HG03457 (cell line): ENCODE measurements at regions not wholly inside any gene's neighbourhood (a gene's known extent, or its start where the extent isn't known, plus 50 kb on each side); places are given as distances from the start of the nearest gene placed in this dataset.
"Not testable (repeated sequence)": the region's sequence is repeated elsewhere in the genome, so short reads cannot be mapped to it uniquely, and the experiment has no call there.

Experiments used
- ATAC-seq: cut with Tn5 transposase; IDR thresholded peaks from one replicate; pipeline ENCODE4 v1.9.1; 2021; ENCODE audit warnings: moderate number of reproducible peaks; ENCODE audit not compliant: unreplicated experiment

- no peak for ATAC-seq
These were observed 1086.9 kb upstream of the TMPRSS15 start for GRCh38 chr21:19490481-19490880.

- ATAC-seq: not testable (repeated sequence)
These were observed 1090.1 kb upstream of the TMPRSS15 start for GRCh38 chr21:19493437-19494241.

GRCh38 chr21:19501115-19501514 lies 1097.5 kb upstream of the TMPRSS15 start:
- ATAC-seq: no peak

GRCh38 chr21:19507682-19508260 lies 1104.2 kb upstream of the TMPRSS15 start:
- no peak for ATAC-seq

- no peak for ATAC-seq
These were observed 1104.9 kb upstream of the TMPRSS15 start for GRCh38 chr21:19508442-19508841.

- no peak for ATAC-seq
These were observed 1105.3 kb upstream of the TMPRSS15 start for GRCh38 chr21:19508844-19509243.

GRCh38 chr21:19510057-19510456 lies 1106.5 kb upstream of the TMPRSS15 start:
- ATAC-seq: no peak

GRCh38 chr21:19510653-19511052 lies 1107.1 kb upstream of the TMPRSS15 start:
- ATAC-seq: no peak

GRCh38 chr21:19522381-19522780 lies 1118.8 kb upstream of the TMPRSS15 start:
- ATAC-seq: no peak

- ATAC-seq: no peak
These were observed 1119.5 kb upstream of the TMPRSS15 start for GRCh38 chr21:19523061-19523460.

GRCh38 chr21:19523746-19524145 lies 1120.2 kb upstream of the TMPRSS15 start:
- no peak for ATAC-seq

GRCh38 chr21:19529031-19529430 lies 1125.4 kb upstream of the TMPRSS15 start:
- ATAC-seq: no peak

- ATAC-seq: no peak
These were observed 1131.8 kb upstream of the TMPRSS15 start for GRCh38 chr21:19535356-19535755.

GRCh38 chr21:19537116-19537515 lies 1133.5 kb upstream of the TMPRSS15 start:
- no peak for ATAC-seq

- ATAC-seq: no peak
These were observed 1136.7 kb upstream of the TMPRSS15 start for GRCh38 chr21:19540287-19540686.

- no peak for ATAC-seq
These were observed 1138.0 kb upstream of the TMPRSS15 start for GRCh38 chr21:19541602-19542001.

GRCh38 chr21:19544493-19544892 lies 1140.9 kb upstream of the TMPRSS15 start:
- not testable (repeated sequence) for ATAC-seq

- ATAC-seq: no peak
These were observed 1144.6 kb upstream of the TMPRSS15 start for GRCh38 chr21:19547951-19548840.

GRCh38 chr21:19553919-19554615 lies 1150.5 kb upstream of the TMPRSS15 start:
- no peak for ATAC-seq

GRCh38 chr21:19557046-19557445 lies 1153.5 kb upstream of the TMPRSS15 start:
- no peak for ATAC-seq

- no peak for ATAC-seq
These were observed 1153.9 kb upstream of the TMPRSS15 start for GRCh38 chr21:19557488-19557887.
